ENCODE measurements at regions not wholly inside any gene's neighbourhood (a gene's known extent, or its start where the extent isn't known, plus 50 kb on each side); places are given as distances from the start of the nearest gene placed in this dataset.

- no peak overlapping the region for H3K4me3 ChIP-seq (ENCODE audit: low read depth, low read length)
- DNase-seq (ENCODE audit: low read depth) = no peak
- no peak for TF ChIP-seq CTCF (conservative IDR thresholded peaks at IDR 0.05; ENCODE audit: low read depth, low read length)
Measured at GRCh38 chr12:3351731-3352130, 139.3 kb upstream of the PRMT8 start.

GRCh38 chr12:3352230-3352629 is 138.8 kb upstream of the PRMT8 start:
- no peak overlapping the region for H3K4me3 ChIP-seq (ENCODE audit: low read depth, low read length)
- no peak for DNase-seq (ENCODE audit: low read depth)
- no peak for TF ChIP-seq CTCF (conservative IDR thresholded peaks at IDR 0.05; ENCODE audit: low read depth, low read length)

- H3K4me3 ChIP-seq (ENCODE audit: low read depth, low read length) = no peak overlapping the region
- TF ChIP-seq CTCF (conservative IDR thresholded peaks at IDR 0.05; ENCODE audit: low read depth, low read length) = no peak
- DNase-seq (ENCODE audit: low read depth) = no peak
Measured at GRCh38 chr12:3353621-3354020, 137.4 kb upstream of the PRMT8 start.

GRCh38 chr12:3354586-3354985 is 136.4 kb upstream of the PRMT8 start:
- DNase-seq (ENCODE audit: low read depth) = no peak
- H3K4me3 ChIP-seq (ENCODE audit: low read depth, low read length) = no peak overlapping the region
- no peak for TF ChIP-seq CTCF (conservative IDR thresholded peaks at IDR 0.05; ENCODE audit: low read depth, low read length)

GRCh38 chr12:3355378-3355900 is 135.6 kb upstream of the PRMT8 start:
- no peak for TF ChIP-seq CTCF (conservative IDR thresholded peaks at IDR 0.05; ENCODE audit: low read depth, low read length)
- H3K4me3 ChIP-seq (ENCODE audit: low read depth, low read length) = no peak overlapping the region

GRCh38 chr12:3357950-3358525 is 133.0 kb upstream of the PRMT8 start:
- H3K4me3 ChIP-seq (ENCODE audit: low read depth, low read length) = no peak overlapping the region
- no peak for DNase-seq (ENCODE audit: low read depth)
- TF ChIP-seq CTCF (conservative IDR thresholded peaks at IDR 0.05; ENCODE audit: low read depth, low read length) = no peak

More at GRCh38 chr12:3355378-3355900, 135.6 kb upstream of the PRMT8 start:
- no peak for DNase-seq (ENCODE audit: low read depth)

GRCh38 chr12:3359478-3359877 is 131.5 kb upstream of the PRMT8 start:
- no peak for TF ChIP-seq CTCF (conservative IDR thresholded peaks at IDR 0.05; ENCODE audit: low read depth, low read length)
- H3K4me3 ChIP-seq (ENCODE audit: low read depth, low read length) = no peak overlapping the region
- DNase-seq (ENCODE audit: low read depth) = no peak
